ENCODE measurements at regions not wholly inside any gene's neighbourhood (a gene's known extent, or its start where the extent isn't known, plus 50 kb on each side); places are given as distances from the start of the nearest gene placed in this dataset.
"Not testable (repeated sequence)": the region's sequence is repeated elsewhere in the genome, so short reads cannot be mapped to it uniquely, and the experiment has no call there.

GRCh38 chr13:78078168-78078567 lies 159.5 kb upstream of the EDNRB start:
- no peak overlapping the region for H2AFZ ChIP-seq
- DNase-seq: no peak
- no peaks in the 10 kb centered on the region for H3F3A ChIP-seq (ENCODE audit: insufficient read depth)
- no peaks in the 10 kb centered on the region for H3K27me3 ChIP-seq (replicated peaks; ENCODE audit: insufficient read depth)
- H3K36me3 ChIP-seq (ENCODE audit: low read depth): no peaks in the 10 kb centered on the region
- H3K79me2 ChIP-seq (ENCODE audit: insufficient read depth): no peaks in the 10 kb centered on the region
- H3K9me2 ChIP-seq (ENCODE audit: insufficient read depth): no peaks in the 10 kb centered on the region
- H3K27ac ChIP-seq: no peak overlapping the region
- in situ Hi-C loops (cut with MboI): no loop called here
- no peak for TF ChIP-seq EZH2phosphoT487 (IDR thresholded peaks at IDR 0.05; ENCODE audit: insufficient read depth, low read depth)
- no peak overlapping the region for H3K4me3 ChIP-seq
- no peak overlapping the region for H3K9ac ChIP-seq
- H4K20me1 ChIP-seq (ENCODE audit: insufficient read depth): no peaks in the 10 kb centered on the region
- H3K4me2 ChIP-seq (ENCODE audit: unreplicated experiment): no peak overlapping the region
- H3K9me3 ChIP-seq (ENCODE audit: low read depth): no peaks in the 10 kb centered on the region
- no peaks in the 10 kb centered on the region for H3K4me1 ChIP-seq (ENCODE audit: insufficient read depth)
- 20 to 36% methylated on average over 3 of the region's 3 CpGs for WGBS, 2 experiments (ENCODE audit: low coverage in 1 of 2, low lambda C conversion rate in 2 of 2, missing lambda C conversion rate in 2 of 2)

- H2AFZ ChIP-seq: no peak overlapping the region
- H3K9me2 ChIP-seq (ENCODE audit: insufficient read depth): no peaks in the 10 kb centered on the region
- H4K20me1 ChIP-seq (ENCODE audit: insufficient read depth): no peaks in the 10 kb centered on the region
- no peak for DNase-seq
- no peaks in the 10 kb centered on the region for H3K4me1 ChIP-seq (ENCODE audit: insufficient read depth)
- in situ Hi-C loops (cut with MboI): no loop called here
- H3K4me2 ChIP-seq (ENCODE audit: unreplicated experiment): no peak overlapping the region
- H3K79me2 ChIP-seq (ENCODE audit: insufficient read depth): no peaks in the 10 kb centered on the region
- WGBS, 2 experiments (ENCODE audit: low coverage in 1 of 2, low lambda C conversion rate in 2 of 2, missing lambda C conversion rate in 2 of 2): 80 to 98% methylated on average over 1 of the region's 1 CpG
- no peaks in the 10 kb centered on the region for H3F3A ChIP-seq (ENCODE audit: insufficient read depth)
- H3K4me3 ChIP-seq: no peak overlapping the region
- no peak for TF ChIP-seq EZH2phosphoT487 (IDR thresholded peaks at IDR 0.05; ENCODE audit: insufficient read depth, low read depth)
- TF ChIP-seq EZH2 (IDR thresholded peaks at IDR 0.05; ENCODE audit: insufficient read depth, poor library complexity, severe bottlenecking): no peak
- H3K36me3 ChIP-seq (ENCODE audit: low read depth): no peaks in the 10 kb centered on the region
- no peak overlapping the region for H3K9ac ChIP-seq
- no peaks in the 10 kb centered on the region for H3K9me3 ChIP-seq (ENCODE audit: low read depth)
- H3K27me3 ChIP-seq (replicated peaks; ENCODE audit: insufficient read depth): no peaks in the 10 kb centered on the region
- H3K27ac ChIP-seq: no peak overlapping the region
Measured at GRCh38 chr13:78067290-78067689, 148.7 kb upstream of the EDNRB start.

GRCh38 chr13:78065141-78065540 lies 146.5 kb upstream of the EDNRB start:
- H3F3A ChIP-seq (ENCODE audit: insufficient read depth): no peaks in the 10 kb centered on the region
- no peaks in the 10 kb centered on the region for H3K36me3 ChIP-seq (ENCODE audit: low read depth)
- 12 to 13% methylated on average over 3 of the region's 3 CpGs for WGBS, 2 experiments (ENCODE audit: low coverage in 1 of 2, low lambda C conversion rate in 2 of 2, missing lambda C conversion rate in 2 of 2)
- H3K9me2 ChIP-seq (ENCODE audit: insufficient read depth): no peaks in the 10 kb centered on the region
- DNase-seq: no peak
- H3K4me3 ChIP-seq: no peak overlapping the region
- H3K4me1 ChIP-seq (ENCODE audit: insufficient read depth): no peaks in the 10 kb centered on the region
- no peaks in the 10 kb centered on the region for H3K27me3 ChIP-seq (replicated peaks; ENCODE audit: insufficient read depth)
- TF ChIP-seq EZH2 (IDR thresholded peaks at IDR 0.05; ENCODE audit: insufficient read depth, poor library complexity, severe bottlenecking) (no peak), EZH2phosphoT487 (IDR thresholded peaks at IDR 0.05; ENCODE audit: insufficient read depth, low read depth) (no peak)
- H4K20me1 ChIP-seq (ENCODE audit: insufficient read depth): no peaks in the 10 kb centered on the region
- H3K9ac ChIP-seq: no peak overlapping the region
- no peak overlapping the region for H3K27ac ChIP-seq
- H2AFZ ChIP-seq: no peak overlapping the region
- in situ Hi-C loops (cut with MboI): no loop called here
- no peaks in the 10 kb centered on the region for H3K79me2 ChIP-seq (ENCODE audit: insufficient read depth)
- H3K4me2 ChIP-seq (ENCODE audit: unreplicated experiment): no peak overlapping the region
- no peaks in the 10 kb centered on the region for H3K9me3 ChIP-seq (ENCODE audit: low read depth)

- H3K9me2 ChIP-seq (ENCODE audit: insufficient read depth): no peaks in the 10 kb centered on the region
- no peaks in the 10 kb centered on the region for H4K20me1 ChIP-seq (ENCODE audit: insufficient read depth)
- no peaks in the 10 kb centered on the region for H3K9me3 ChIP-seq (ENCODE audit: low read depth)
- no peaks in the 10 kb centered on the region for H3K36me3 ChIP-seq (ENCODE audit: low read depth)
- no peaks in the 10 kb centered on the region for H3K27me3 ChIP-seq (replicated peaks; ENCODE audit: insufficient read depth)
- no peaks in the 10 kb centered on the region for H3K4me1 ChIP-seq (ENCODE audit: insufficient read depth)
- no peak overlapping the region for H3K9ac ChIP-seq
- in situ Hi-C loops (cut with MboI): no loop called here
- H3K27ac ChIP-seq: no peak overlapping the region
- no peak for DNase-seq
- 73 to 75% methylated on average over 5 of the region's 5 CpGs for WGBS, 2 experiments (ENCODE audit: low coverage in 1 of 2, low lambda C conversion rate in 2 of 2, missing lambda C conversion rate in 2 of 2)
- no peak overlapping the region for H2AFZ ChIP-seq
- H3K4me2 ChIP-seq (ENCODE audit: unreplicated experiment): no peak overlapping the region
- TF ChIP-seq EZH2phosphoT487 (IDR thresholded peaks at IDR 0.05; ENCODE audit: insufficient read depth, low read depth) (no peak), EZH2 (IDR thresholded peaks at IDR 0.05; ENCODE audit: insufficient read depth, poor library complexity, severe bottlenecking) (no peak)
- no peaks in the 10 kb centered on the region for H3F3A ChIP-seq (ENCODE audit: insufficient read depth)
- H3K4me3 ChIP-seq: no peak overlapping the region
- H3K79me2 ChIP-seq (ENCODE audit: insufficient read depth): no peaks in the 10 kb centered on the region
Measured at GRCh38 chr13:78061806-78062205, 143.2 kb upstream of the EDNRB start.

GRCh38 chr13:78060966-78061365 lies 142.3 kb upstream of the EDNRB start:
- H3K9me3 ChIP-seq (ENCODE audit: low read depth): no peaks in the 10 kb centered on the region
- DNase-seq: no peak
- no peak overlapping the region for H3K4me3 ChIP-seq
- no peaks in the 10 kb centered on the region for H3K27me3 ChIP-seq (replicated peaks; ENCODE audit: insufficient read depth)
- in situ Hi-C loops (cut with MboI): no loop called here
- no peaks in the 10 kb centered on the region for H3K79me2 ChIP-seq (ENCODE audit: insufficient read depth)
- H3K9ac ChIP-seq: no peak overlapping the region
- TF ChIP-seq EZH2phosphoT487 (IDR thresholded peaks at IDR 0.05; ENCODE audit: insufficient read depth, low read depth): no peak
- TF ChIP-seq EZH2 (IDR thresholded peaks at IDR 0.05; ENCODE audit: insufficient read depth, poor library complexity, severe bottlenecking): no peak
- H3K27ac ChIP-seq: no peak overlapping the region
- H3K4me1 ChIP-seq (ENCODE audit: insufficient read depth): no peaks in the 10 kb centered on the region
- 51 to 70% methylated on average over 6 of the region's 6 CpGs for WGBS, 2 experiments (ENCODE audit: low coverage in 1 of 2, low lambda C conversion rate in 2 of 2, missing lambda C conversion rate in 2 of 2)
- H3F3A ChIP-seq (ENCODE audit: insufficient read depth): no peaks in the 10 kb centered on the region
- no peaks in the 10 kb centered on the region for H3K9me2 ChIP-seq (ENCODE audit: insufficient read depth)
- no peaks in the 10 kb centered on the region for H3K36me3 ChIP-seq (ENCODE audit: low read depth)
- no peaks in the 10 kb centered on the region for H4K20me1 ChIP-seq (ENCODE audit: insufficient read depth)
- H3K4me2 ChIP-seq (ENCODE audit: unreplicated experiment): no peak overlapping the region
- no peak overlapping the region for H2AFZ ChIP-seq

GRCh38 chr13:78056865-78057264 lies 138.2 kb upstream of the EDNRB start:
- H3K79me2 ChIP-seq (ENCODE audit: insufficient read depth); H3K4me3 ChIP-seq; H3K4me1 ChIP-seq (ENCODE audit: insufficient read depth); H3K9ac ChIP-seq; in situ Hi-C loops (cut with MboI); H4K20me1 ChIP-seq (ENCODE audit: insufficient read depth); H3K36me3 ChIP-seq (ENCODE audit: low read depth); H3K27me3 ChIP-seq (replicated peaks; ENCODE audit: insufficient read depth); H3K9me3 ChIP-seq (ENCODE audit: low read depth); H3K9me2 ChIP-seq (ENCODE audit: insufficient read depth); H3K27ac ChIP-seq; H2AFZ ChIP-seq; DNase-seq; H3K4me2 ChIP-seq (ENCODE audit: unreplicated experiment); H3F3A ChIP-seq (ENCODE audit: insufficient read depth): not testable (repeated sequence)
- 32 to 47% methylated on average over 2 of the region's 2 CpGs for WGBS, 2 experiments (ENCODE audit: low coverage in 1 of 2, low lambda C conversion rate in 2 of 2, missing lambda C conversion rate in 2 of 2)

All from GM23248 (cell line).